ENCODE measurements at regions not wholly inside any gene's neighbourhood (a gene's known extent, or its start where the extent isn't known, plus 50 kb on each side); places are given as distances from the start of the nearest gene placed in this dataset.
"Not testable (repeated sequence)": the region's sequence is repeated elsewhere in the genome, so short reads cannot be mapped to it uniquely, and the experiment has no call there.

DNA sequence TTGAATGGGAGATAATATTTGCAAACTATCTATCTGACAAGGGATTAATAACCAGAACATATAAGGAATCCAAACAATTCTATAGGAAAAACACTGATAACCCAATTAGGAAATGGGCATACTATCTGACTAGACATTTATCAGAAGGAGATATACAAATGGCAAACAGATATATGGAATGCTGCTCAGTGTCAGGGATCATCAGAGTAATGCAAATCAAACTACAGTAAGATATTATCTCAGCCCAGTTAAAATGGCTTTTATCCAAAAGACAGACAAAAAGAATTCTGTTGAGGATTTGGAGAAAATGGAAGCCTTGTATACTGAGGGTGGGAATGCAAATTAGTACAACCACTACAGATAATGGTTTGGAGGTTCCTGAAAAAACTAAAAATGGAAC is 758.0 kb upstream of the B3GALT2 start:
- DNase-seq (ENCODE audit: low read depth, low spot score) = no peak

DNA sequence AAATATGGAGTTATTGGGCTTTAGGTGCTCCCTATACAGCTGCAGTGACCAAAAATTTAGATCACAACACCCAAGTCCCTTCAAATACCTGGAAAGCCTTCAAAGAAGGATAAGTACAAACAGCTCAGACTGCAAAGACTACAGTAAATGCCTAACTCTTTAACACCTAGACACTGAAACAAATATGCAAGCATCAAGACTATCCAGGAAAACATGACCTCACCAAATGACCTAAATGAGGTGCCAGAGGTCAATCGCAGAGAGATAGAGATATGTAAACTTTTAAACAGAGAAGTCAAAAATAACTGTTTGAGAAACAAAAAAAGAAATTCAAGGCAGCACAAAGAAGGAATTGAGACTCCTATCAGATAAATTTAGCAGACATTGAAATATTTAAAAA is 753.8 kb upstream of the B3GALT2 start:
- no peak for DNase-seq (ENCODE audit: low read depth, low spot score)

GRCh38 chr1:193939585-193939984 is 753.2 kb upstream of the B3GALT2 start:
- DNase-seq (ENCODE audit: low read depth, low spot score) = no peak

- DNase-seq (ENCODE audit: low read depth, low spot score) = no peak
Observed at GRCh38 chr1:193937308-193937707, 750.9 kb upstream of the B3GALT2 start.

DNA sequence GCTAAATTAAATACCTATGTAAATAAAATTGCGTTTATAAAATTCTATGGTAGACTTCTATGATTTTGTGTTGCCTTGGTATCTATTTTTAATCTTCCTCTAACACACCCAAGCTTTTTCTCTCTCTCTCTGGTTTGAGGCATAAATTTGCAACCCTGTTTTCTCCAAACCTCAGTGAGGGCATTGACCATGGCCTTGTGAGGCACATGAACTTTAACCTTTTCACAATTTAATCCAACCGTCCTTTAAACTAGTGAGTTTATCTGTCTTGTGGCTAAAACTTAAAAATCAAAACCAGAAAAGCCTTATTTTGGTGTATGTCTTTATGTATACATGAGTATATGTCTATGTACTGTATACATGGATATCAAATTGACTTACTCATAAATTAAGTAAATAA is 746.6 kb upstream of the B3GALT2 start:
- no peak for DNase-seq (ENCODE audit: low read depth, low spot score)

DNA sequence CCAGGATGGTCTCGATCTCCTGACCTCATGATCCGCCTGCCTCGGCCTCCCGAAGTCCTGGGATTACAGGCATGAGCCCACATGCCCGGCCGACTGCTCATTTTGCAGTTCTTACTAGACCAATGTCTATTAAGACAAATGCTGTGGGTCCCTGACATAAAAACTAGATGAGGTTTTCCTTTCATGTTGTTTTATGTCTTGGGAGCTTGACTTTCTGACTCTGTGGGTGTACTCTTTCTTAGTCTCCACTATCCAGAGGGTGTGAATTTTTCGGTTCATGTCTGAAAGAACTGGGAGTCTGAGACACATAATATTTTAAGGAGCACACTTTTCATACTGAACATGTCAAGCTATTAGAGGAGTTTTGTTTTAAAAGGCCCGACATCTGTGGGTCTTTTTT is 744.9 kb upstream of the B3GALT2 start:
- DNase-seq (ENCODE audit: low read depth, low spot score) = no peak

- no peak for DNase-seq (ENCODE audit: low read depth, low spot score)
Observed at GRCh38 chr1:193929374-193930033, 743.1 kb upstream of the B3GALT2 start.

DNA sequence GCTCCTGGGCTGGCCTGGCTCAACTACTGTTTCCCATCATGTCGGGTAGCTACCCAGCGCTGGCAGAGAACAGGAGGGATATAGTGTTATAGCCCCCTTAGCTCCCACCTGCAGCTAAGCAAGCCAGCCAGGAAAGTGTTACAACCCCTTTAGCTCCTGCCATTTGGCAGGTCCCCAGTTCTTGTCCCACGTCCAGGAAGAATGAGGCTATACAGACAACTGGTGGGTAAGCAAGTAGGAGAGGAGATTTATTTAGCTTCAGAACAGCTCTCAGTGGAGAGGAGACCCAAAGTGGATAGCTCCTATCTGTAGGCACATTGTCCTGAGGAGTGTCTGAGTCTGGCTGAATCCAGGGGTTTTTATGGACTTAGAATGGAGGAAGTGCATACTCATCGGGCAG is 741.1 kb upstream of the B3GALT2 start:
- no peak for DNase-seq (ENCODE audit: low read depth, low spot score)

- DNase-seq (ENCODE audit: low read depth, low spot score) = no peak
Observed at GRCh38 chr1:193926956-193927355, 740.5 kb upstream of the B3GALT2 start.

- no peak for DNase-seq (ENCODE audit: low read depth, low spot score)
Observed at GRCh38 chr1:193919827-193920226, 733.4 kb upstream of the B3GALT2 start.

GRCh38 chr1:193916452-193916851 is 730.0 kb upstream of the B3GALT2 start:
- no peak for DNase-seq (ENCODE audit: low read depth, low spot score)

GRCh38 chr1:193914871-193915270 is 728.5 kb upstream of the B3GALT2 start:
- DNase-seq (ENCODE audit: low read depth, low spot score) = no peak

DNA sequence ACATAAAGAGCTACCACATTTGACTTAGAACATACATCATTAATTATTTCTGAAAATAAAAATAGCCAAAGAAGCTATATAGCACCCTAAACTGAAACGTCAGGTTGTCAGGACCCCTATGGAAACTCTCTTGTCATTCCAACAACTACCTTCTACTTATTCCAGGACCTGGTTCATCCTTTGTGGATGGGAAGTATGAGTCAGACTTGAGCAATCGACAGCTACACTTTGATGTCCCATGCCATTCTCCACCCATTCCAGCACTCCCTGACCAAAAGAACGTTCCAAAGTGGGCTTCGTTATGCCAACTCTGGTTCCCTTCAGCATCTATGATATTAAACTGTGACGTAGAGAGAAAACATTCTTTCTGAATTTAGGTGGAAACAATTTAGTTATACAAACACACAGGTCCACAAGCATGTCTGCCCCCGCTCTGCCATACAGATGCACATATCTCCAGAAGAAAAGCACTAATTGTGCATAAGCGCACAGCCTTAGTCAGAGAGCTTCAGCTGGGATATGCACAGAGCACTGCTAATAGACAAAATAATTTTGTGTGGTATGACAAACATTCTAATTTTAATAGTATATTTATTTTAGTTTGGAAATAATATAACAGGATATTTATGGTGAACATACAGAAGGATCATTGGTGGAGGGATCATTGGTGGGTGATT is 723.1 kb upstream of the B3GALT2 start:
- no peak for DNase-seq (ENCODE audit: low read depth, low spot score)

DNA sequence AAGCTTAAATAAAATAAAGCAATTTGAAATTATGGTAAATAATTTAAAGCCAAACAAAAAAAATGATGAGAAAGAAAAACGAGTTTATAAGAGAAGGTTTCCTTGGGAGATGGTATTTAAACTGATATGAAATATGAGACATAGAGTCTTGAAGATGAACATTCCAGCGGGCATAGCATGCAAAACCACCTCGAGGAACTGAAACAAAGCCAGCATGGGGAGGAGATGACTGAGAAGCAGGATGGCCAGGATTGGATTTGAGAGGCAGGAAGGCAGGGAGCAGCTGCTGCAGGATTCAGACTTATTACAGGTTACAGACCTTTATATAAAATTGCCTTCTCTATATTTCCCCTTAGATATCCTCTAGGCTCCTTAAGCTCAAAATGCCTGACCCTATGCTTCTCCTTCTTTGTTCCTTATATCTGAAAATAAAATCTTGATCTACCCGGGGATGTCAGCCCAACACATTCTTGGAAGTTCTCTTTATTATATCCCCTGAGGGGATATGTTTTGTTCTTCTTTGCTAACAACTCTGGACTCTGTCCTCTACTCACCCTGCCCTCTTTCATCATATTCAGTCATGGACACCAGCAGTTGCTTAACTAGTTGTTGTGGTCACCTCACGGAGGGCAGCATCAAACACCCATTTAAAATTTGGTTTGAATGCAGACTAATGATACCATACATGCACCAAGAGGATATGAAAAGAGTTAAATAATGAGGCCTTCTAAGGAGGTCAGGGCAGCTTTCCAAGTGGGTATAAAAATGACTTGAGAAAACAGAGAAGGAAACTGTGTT is 719.1 kb upstream of the B3GALT2 start:
- DNase-seq (ENCODE audit: low read depth, low spot score) = no peak

- no peak for DNase-seq (ENCODE audit: low read depth, low spot score)
Observed at GRCh38 chr1:193891788-193892187, 705.4 kb upstream of the B3GALT2 start.

DNA sequence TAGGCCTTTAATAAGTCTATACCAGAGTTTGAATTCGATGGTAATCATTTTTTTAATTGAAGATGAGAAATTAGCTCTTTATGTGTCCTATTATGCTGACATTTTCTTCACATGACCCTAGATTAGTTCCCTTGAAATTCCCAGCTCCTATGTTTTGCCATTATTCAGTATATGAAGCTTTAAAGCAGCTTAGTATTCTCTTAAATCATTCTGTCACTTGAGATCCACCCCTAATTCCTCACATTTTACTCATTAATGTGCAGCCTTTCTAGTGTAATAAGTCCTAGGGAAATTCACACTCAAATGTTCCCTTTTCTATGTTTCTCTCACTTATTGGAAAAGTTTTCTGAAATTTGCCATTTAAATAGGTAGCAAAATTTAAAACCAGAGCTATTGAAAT is 704.5 kb upstream of the B3GALT2 start:
- DNase-seq (ENCODE audit: low read depth, low spot score) = no peak

DNA sequence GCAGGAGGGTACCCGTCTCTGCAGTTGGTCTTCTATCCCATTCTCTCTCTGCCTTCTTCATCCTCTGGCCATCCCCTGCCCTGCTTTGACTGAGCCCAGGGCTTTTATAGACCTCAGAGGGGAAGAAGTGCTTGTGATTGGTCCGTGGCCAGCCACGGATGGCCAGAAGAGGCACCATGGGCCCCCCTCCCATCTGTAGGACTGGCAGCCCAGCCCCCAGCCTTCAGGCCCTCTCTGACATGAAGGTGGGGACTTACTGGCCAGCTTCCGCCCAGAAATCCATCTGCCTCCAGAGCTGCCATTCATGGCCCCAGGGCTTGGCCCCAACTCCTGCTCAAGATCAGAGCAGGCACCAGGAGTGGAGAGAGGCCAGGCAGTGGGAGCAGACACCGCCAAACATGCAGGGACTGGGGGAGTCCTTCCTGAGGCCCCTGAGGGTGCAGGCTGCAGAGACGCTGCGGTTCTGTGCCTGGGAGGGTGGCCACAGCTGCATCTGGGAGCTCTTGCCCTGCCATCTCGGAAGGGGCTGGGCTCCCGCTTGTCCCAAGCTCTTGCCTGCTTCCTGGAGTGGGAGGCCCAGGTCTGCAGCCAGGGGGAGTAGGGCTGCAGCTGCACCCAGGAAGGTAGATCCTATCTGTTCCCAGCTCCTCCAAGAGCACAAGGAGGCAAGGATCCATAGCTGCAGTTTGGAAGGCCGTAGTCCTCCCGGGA is 698.6 kb upstream of the B3GALT2 start:
- DNase-seq (ENCODE audit: low read depth, low spot score) = no peak

DNA sequence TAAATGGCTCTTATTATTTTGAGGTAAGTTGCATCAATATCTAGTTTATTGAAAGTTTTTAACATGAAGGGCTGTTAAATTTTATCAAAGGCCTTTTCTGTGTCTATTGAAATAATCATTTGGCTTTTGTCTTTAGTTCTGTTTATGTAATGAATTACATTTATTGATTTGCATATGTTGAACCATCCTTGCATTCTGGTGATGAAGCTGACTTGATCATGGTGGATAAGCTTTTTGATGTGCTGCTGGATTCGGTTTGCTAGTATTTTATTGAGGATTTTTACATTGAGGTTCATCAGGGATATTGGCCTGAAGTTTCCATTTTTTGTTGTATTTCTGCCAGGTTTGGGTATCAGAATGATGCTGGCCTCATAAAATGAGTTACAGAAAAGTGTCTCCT is 691.5 kb upstream of the B3GALT2 start:
- not testable (repeated sequence) for DNase-seq (ENCODE audit: low read depth, low spot score)

GRCh38 chr1:193868425-193868824 is 682.0 kb upstream of the B3GALT2 start:
- DNase-seq (ENCODE audit: low read depth, low spot score) = no peak

GRCh38 chr1:193856261-193856660 is 669.8 kb upstream of the B3GALT2 start:
- no peak for DNase-seq (ENCODE audit: low read depth, low spot score)

- no peak for DNase-seq (ENCODE audit: low read depth, low spot score)
Observed at GRCh38 chr1:193850745-193851144, 664.3 kb upstream of the B3GALT2 start.

All from pulmonary artery endothelial cell (primary cell).